Fibroblast of lung (primary cell): ENCODE measurements at regions not wholly inside any gene's neighbourhood (a gene's known extent, or its start where the extent isn't known, plus 50 kb on each side); places are given as distances from the start of the nearest gene placed in this dataset.

Experiments
- EZH2 ChIP-seq: IDR thresholded peaks from 2 replicates; pipeline ENCODE4 v1.5.1; 2012; ENCODE audit warnings: low read length, control low read depth, mild to moderate bottlenecking; ENCODE audit errors: missing control alignments
- TF ChIP-seq, protein P1 (sequence below), 2 donors: IDR thresholded peaks in 1 of 2; conservative IDR thresholded peaks in 1 of 2; 1 replicate in 1 of 2; 2 replicates in 1 of 2; pipeline ENCODE4 v1.5.1; 2011 to 2012; ENCODE audit warnings: low read length in 2 of 2, control low read depth in 1 of 2, inconsistent platforms in 1 of 2, low read depth in 1 of 2, mild to moderate bottlenecking in 1 of 2

DNA sequence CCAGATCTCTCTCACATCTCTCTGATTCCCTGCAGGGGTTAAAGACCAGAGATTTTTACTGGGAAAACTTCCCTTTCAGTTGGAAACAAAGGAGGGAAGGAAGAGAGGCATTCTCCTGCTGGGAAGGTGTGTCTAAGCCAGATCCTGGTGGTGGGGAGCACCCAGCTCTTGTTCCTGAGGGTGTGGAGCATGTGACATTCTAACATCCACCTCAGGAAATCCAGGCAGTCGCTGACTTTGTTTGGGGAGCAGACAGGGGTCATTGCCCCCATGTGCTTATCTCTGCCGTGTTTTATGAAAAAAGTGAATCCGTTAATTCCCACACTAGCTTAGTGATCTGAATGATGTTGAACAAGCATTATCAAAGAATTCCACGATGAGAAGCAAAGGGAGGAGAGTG is 431.7 kb upstream of the AMELY start:
- TF ChIP-seq, protein P1, sequence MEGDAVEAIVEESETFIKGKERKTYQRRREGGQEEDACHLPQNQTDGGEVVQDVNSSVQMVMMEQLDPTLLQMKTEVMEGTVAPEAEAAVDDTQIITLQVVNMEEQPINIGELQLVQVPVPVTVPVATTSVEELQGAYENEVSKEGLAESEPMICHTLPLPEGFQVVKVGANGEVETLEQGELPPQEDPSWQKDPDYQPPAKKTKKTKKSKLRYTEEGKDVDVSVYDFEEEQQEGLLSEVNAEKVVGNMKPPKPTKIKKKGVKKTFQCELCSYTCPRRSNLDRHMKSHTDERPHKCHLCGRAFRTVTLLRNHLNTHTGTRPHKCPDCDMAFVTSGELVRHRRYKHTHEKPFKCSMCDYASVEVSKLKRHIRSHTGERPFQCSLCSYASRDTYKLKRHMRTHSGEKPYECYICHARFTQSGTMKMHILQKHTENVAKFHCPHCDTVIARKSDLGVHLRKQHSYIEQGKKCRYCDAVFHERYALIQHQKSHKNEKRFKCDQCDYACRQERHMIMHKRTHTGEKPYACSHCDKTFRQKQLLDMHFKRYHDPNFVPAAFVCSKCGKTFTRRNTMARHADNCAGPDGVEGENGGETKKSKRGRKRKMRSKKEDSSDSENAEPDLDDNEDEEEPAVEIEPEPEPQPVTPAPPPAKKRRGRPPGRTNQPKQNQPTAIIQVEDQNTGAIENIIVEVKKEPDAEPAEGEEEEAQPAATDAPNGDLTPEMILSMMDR (conservative IDR thresholded peaks at IDR 0.05 in 1 of 2, IDR thresholded peaks at IDR 0.05 in 1 of 2; ENCODE audit: low read depth in 1 of 2, low read length in 2 of 2): no peak
- TF ChIP-seq EZH2: no peak
